HG02981 (cell line): ENCODE measurements at regions not wholly inside any gene's neighbourhood (a gene's known extent, or its start where the extent isn't known, plus 50 kb on each side); places are given as distances from the start of the nearest gene placed in this dataset.

Experiments
- ATAC-seq: cut with Tn5 transposase; IDR thresholded peaks from one replicate; pipeline ENCODE4 v1.9.1; 2021; ENCODE audit warnings: mild to moderate bottlenecking, moderate library complexity; ENCODE audit not compliant: unreplicated experiment

GRCh38 chr4:89556601-89557305 is 249.2 kb upstream of the GPRIN3 start:
- ATAC-seq: no peak

- no peak for ATAC-seq
Observed at GRCh38 chr4:89551191-89551590, 243.6 kb upstream of the GPRIN3 start.

- no peak for ATAC-seq
Observed at GRCh38 chr4:89549907-89550306, 242.3 kb upstream of the GPRIN3 start.

- no peak for ATAC-seq
Observed at GRCh38 chr4:89545315-89545714, 237.7 kb upstream of the GPRIN3 start.

- no peak for ATAC-seq
Observed at GRCh38 chr4:89541998-89542397, 234.4 kb upstream of the GPRIN3 start.

GRCh38 chr4:89539797-89540711 is 232.5 kb upstream of the GPRIN3 start:
- no peak for ATAC-seq

GRCh38 chr4:89539374-89539773 is 231.8 kb upstream of the GPRIN3 start:
- no peak for ATAC-seq

- no peak for ATAC-seq
Observed at GRCh38 chr4:89538886-89539285, 231.3 kb upstream of the GPRIN3 start.

GRCh38 chr4:89538171-89538570 is 230.6 kb upstream of the GPRIN3 start:
- ATAC-seq: no peak

- no peak for ATAC-seq
Observed at GRCh38 chr4:89537281-89537680, 229.7 kb upstream of the GPRIN3 start.

GRCh38 chr4:89535251-89535650 is 227.7 kb upstream of the GPRIN3 start:
- no peak for ATAC-seq

- no peak for ATAC-seq
Observed at GRCh38 chr4:89534356-89534755, 226.8 kb upstream of the GPRIN3 start.

- ATAC-seq: no peak
Observed at GRCh38 chr4:89531932-89532640, 224.5 kb upstream of the GPRIN3 start.

GRCh38 chr4:89528526-89529133 is 221.0 kb upstream of the GPRIN3 start:
- ATAC-seq: no peak

- no peak for ATAC-seq
Observed at GRCh38 chr4:89521826-89522225, 214.2 kb upstream of the GPRIN3 start.

- no peak for ATAC-seq
Observed at GRCh38 chr4:89519771-89520320, 212.2 kb upstream of the GPRIN3 start.

GRCh38 chr4:89518259-89518658 is 210.7 kb upstream of the GPRIN3 start:
- no peak for ATAC-seq

GRCh38 chr4:89514811-89515210 is 207.2 kb upstream of the GPRIN3 start:
- no peak for ATAC-seq

- ATAC-seq: no peak
Observed at GRCh38 chr4:89511776-89512175, 204.2 kb upstream of the GPRIN3 start.

GRCh38 chr4:89509708-89510281 is 202.2 kb upstream of the GPRIN3 start:
- peak; percentile 99 for ATAC-seq
